HG03565 (cell line): ENCODE measurements at regions not wholly inside any gene's neighbourhood (a gene's known extent, or its start where the extent isn't known, plus 50 kb on each side); places are given as distances from the start of the nearest gene placed in this dataset.
"Not testable (repeated sequence)": the region's sequence is repeated elsewhere in the genome, so short reads cannot be mapped to it uniquely, and the experiment has no call there.

ENCODE experiments used
- ATAC-seq: cut with Tn5 transposase; IDR thresholded peaks from one replicate; pipeline ENCODE4 v1.9.1; 2021; ENCODE audit warnings: mild to moderate bottlenecking, moderate library complexity; ENCODE audit not compliant: unreplicated experiment

DNA sequence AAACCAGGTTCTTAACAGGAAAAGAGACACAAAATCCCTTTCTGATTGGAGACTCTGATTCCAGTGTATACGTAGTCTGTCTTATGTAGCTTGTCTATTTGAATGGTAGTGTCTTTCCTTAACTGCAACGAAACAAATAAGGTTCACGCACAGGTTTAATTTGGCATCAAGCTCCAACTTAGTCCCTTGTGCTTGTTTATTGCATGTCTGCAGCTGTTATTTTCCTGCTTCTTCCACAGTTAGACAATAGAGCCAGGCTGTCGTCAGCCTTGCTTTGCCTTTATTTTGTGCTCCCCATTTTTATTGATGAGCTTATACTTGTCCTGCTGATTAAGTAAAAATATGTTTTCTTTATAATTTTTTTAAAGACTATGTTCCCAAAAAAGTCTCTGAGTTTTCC, 152.7 kb upstream of the CDIN1 start:
- no peak for ATAC-seq

DNA sequence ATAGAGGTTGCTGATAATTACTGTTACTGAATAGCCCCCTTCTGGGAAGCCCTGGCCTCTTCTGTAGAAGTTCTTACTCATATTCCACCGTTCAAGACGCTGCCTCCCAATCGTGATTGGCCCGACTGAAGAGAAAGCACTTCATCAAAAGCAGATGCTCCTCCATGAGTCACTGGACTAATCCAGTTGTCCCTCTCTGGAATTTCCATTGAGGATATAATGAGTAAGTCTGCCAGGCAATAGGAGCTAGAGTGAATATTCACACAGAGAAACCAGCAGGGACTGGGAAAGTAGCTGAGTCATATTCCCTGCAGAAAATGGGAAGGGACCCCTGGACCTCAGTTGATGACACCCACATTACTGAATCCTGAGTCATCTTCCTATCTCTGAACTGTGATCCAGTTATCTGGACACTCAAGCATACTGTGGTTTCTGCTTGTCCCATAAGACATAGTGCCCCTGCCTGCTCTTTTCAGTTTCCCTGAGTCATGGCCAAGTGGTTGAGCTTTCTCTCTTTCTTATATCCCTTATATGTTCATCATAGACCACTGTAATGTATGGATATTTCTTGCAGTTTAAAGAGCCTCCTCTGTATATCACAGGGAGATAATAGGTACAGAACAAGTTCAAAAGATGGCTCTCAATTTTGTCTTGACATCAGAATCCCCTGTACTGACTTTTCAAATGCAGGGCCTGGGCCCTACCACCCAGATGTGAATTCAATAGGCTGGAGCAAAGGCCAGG, 151.2 kb upstream of the CDIN1 start:
- ATAC-seq: no peak

DNA sequence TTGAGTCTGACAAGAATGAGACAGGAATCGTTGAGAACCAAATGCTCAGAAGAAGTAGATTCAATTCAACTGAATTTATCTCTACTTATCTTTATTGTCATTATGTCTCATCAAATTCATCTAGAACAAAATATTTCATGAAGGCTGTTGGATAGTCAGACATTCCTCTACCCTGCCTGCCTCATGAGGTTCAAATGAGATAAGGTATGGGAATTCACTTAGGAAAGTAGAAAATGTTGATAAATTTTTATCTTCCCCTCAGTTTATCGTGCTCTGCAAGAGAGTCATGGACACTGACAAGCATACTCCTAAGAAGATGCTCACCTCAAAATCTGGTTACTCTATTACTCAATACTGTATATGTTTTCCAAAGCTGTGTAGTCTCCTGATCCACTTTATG, 149.7 kb upstream of the CDIN1 start:
- ATAC-seq: no peak

DNA sequence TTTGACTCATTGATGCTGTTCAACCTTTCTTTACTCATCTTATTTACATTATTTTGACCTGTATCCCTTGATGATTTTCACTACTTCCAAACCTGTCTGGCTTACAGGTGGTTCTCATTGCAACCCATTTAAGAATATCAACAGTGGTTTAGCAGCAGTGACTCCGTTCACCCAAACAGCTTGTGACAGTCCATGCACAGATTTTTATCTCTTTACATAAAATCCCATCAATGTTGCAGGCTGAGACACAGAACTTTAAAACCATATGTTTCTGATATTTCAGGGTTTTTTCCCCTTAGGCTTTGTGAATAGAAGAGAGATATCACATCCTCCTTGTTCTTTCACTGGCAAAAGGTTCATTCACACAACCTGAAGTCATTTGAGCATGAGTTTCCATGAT, 149.1 kb upstream of the CDIN1 start:
- ATAC-seq: no peak

DNA sequence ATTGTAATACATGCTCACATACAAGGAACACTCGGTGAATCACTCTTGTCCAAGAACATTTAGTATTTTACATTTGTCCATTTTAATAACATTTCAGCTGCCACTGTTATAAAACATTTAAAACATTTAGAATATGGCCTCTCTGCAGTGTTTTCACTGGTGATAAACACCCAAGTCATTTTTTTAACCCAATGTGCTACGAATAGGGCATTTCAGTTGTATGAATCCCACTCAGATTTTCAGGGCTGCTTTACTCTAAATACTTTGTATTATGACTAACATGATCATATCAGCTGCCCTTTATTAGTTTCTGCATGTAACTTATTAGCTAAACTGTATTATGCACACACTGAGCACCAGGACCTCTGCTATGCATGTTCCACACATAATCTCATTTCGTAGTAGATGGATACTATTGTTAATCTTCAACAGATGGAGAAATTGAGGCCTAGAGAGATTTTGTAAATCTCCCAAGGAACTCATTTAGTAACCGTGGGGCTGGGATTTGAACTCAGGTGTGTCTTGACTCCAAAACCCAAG, 148.6 kb upstream of the CDIN1 start:
- no peak for ATAC-seq

DNA sequence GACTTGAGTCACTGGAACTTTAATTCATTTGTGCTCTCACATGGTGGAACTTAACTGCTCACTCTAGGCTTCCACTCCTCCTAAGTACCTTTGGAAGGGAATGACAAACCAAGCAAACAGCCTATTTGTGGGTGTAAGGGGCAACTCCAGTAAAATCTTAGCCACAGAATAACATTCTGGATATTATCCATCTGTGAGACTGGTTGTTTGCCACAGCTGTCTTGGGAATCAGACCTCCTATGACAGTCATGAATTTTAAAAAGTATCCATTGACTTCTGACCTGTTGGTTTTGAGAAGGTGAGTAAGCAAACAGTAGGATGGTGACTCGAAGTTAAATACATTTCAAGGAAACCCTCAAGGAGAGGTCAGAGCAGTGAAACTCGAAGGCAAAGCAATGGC, 147.3 kb upstream of the CDIN1 start:
- no peak for ATAC-seq

DNA sequence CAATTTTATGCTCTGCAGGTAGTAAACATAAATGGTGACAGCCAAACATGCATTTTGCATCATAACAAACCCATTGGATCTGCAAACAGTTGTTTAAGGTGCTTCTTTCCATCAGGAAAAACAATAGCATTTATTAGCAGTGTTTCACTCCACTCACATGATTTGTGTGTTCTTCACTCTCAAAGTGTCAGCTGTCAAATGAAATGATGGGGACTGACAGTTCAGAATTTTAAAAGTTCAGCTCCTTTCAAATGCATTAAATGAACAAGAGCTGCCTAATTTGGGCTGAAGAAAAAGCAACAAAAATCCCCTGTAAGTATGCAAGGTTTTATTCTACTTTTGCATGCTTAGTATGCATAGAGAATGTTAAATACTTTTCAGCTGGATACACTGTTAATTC, 145.2 kb upstream of the CDIN1 start:
- no peak for ATAC-seq

DNA sequence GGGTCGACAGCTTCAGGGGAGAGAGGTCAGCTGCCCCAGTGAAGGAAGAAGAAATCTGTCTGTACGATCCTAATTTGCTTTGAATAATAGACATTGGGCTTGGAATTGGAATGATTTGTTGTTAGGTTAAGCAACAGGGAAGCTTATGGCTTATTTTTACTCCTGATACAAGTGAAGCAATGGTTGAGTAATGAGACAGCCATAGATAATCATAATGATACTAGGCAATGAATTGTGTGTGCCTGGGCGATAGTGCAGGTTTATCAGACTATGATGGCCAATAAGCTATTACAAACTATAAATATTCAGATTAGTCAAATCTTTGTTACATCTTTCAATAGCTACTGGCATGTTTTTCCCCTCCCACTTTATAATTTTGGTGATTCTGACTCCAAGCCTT, 140.9 kb upstream of the CDIN1 start:
- ATAC-seq: no peak

DNA sequence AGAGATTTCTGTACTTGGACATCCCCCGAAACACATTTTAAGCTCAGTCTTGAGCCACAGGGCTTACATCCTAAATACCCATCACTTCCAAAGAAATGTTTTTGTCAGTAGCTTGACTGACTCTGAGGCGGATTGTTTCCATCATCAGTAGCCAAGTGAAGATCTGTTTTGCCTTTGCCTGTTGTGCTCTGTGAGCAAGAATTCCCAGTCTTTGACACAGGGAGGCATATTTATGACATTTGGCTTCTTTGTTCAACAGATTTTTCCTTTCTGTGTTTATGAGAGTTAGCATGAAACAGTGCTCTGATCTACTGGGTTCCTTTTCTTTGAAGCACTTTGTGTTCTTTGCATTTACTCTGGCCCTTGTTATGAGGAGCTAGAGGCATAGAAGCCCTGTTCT, 132.1 kb upstream of the CDIN1 start:
- no peak for ATAC-seq

DNA sequence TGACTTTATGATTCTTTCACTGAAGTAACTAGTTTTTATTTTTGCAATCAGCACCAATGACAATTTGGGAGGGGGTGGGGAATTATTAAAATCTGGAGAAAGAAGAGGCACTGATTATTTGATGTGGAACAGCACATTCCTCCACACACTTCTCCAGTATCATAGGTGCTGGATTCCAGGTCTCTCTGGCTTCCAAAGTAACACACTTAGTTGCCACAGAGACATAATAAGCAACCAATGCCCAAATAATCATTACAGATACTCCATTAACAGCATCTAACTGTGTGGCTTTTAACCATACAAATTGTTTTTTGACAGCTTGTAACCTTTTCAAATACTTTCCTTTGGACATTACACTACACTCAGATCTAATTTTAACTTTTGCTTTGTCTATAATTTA, 131.0 kb upstream of the CDIN1 start:
- no peak for ATAC-seq

DNA sequence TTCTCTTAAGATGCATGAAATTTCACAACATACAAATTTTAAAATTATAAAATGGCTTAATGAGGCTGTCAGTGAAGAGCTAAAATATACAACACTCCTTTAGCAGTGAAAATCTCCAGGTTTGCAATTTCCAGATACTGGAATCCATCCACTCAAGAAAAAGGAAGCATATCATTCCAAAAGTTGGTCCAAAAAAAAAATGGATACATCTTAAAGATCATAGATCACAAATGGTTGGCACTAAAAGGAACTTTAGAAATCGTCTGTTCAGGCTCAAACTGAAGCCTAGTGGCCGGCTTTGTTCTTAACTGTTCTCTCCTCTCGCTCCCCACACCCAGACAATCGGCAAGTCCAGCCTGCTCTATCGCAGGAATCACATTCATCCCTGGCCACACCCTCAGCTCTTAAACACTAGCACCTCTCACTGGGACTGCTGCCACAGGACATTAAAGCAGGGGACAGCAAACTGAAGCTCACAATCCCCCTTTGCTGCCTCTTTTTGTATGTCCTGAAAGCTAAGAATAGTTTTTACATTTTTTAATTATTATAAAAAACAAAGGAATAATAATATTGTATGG, 130.3 kb upstream of the CDIN1 start:
- ATAC-seq: no peak

DNA sequence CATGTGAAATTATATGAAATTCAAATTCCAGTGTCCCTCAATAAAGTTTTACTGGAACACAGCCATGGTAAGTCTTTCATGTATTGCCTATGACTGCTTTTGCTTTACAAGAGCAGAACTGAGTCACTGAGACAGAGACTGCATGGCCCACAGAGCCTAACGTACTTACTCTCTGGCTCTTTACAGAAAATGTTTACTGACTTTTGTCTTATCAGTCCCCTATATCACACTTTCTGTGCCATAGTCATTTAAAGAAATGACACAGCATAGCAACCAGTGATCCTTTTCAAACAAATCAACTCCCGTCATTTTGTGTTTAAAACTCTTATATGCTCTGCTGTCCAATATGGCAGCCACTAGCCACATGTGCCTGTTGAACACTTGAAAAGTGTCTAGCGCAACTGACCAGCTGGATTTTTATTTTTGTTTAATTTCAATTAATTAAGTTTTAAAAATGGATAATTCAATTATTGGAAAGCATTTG, 129.7 kb upstream of the CDIN1 start:
- ATAC-seq: no peak

DNA sequence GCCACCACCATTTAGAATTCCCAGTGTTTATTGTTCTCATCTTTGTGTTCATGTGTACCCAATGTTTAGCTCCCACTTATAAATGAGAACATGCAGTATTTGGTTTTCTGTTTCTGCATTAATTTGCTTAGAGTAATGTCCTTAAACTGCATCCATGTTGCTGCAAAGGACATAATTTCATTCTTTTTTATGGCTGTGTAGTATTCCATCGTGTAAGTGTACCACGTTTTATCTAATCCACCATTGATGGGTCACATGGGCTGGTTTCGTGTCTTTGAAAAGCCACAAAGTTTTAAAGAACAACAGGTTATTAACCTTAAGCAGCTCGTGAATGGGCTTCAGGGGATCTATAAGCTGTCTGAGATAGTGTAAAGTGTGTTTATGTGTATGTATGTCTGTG, 125.2 kb upstream of the CDIN1 start:
- not testable (repeated sequence) for ATAC-seq

DNA sequence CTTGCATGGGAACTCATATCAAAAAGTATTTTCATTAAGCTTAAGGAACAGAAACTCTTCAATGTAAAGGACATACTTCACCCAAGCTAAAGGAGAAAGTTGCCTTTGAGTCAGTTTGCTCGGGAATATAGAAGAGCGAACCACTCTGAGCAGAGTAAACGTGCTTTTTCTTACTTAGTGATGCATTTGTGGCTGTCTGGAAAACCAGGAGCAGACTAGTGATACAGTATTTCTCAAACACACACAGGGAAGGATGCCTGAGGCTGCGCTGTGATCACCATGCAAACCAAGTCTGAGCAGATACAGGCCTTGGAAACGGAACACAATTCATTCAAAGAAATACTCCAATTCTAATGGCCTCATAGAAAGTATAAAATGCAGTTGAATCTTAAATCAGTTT, 121.0 kb upstream of the CDIN1 start:
- ATAC-seq: no peak

DNA sequence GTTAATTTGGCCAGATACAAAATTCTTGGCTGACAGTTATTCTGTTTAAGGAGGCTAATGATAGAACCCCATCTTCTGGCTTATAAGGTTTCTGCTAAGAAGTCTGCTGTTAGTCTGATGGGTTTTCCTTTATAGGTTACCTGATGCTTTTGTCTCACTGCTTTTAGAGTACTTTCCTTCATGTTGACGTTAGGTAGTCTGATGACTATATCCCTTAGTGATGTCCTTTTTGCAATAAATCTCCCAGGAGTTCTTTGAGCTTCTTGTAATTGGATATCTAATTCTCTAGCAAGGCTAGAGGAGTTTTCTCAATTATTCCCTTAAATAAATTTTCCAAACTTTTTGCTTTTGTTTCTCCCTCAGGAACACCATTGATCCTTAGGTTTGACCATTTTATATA, 114.1 kb upstream of the CDIN1 start:
- no peak for ATAC-seq

DNA sequence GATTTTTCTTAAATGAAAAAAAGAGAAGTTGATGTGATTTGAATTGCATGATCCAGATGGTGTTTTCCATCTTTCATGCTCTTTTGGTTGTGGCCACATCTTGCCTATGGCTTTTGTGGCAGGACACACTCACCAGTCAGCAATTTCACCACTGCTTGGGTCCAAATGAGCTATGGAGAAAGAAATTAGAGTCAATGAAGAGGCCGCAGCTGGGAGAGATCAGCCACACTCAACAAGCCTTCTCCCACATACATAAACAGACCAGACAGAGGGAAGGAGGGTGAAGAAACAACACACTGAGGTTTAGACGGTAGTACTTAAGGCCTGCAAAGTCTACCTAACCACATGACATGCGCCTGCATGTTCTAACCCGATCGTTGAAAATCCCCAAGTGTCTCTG, 110.7 kb upstream of the CDIN1 start:
- no peak for ATAC-seq

DNA sequence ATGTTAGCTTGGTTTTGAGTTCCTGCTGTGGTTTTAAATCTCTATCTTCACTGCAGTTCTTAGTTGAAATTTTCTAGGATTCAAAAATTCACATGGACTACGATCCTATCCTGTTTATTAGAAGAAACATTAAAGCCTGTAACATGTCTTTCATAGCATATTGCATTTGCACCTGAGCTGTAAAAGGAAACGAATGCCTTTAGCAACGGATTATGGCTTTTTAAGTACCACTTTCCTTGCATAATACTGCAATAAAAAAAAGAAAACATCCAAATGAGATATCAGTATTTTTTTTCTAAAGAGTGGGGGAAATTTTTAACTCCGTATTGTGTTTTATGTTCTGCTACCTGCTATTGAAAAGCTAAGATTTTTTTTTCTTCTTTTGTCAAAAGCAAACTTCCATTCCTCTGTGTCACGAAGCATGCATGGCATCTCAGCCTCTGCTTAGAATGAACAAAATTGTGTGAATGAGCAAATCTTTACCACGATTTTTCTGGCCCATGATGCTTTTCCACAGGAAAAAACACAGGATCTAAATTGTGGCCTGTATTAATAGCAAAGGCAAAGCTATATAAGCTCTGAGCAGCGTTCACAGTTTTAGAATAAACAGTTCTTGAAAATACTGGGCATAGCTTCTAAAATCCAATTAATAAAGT, 110.0 kb upstream of the CDIN1 start:
- no peak for ATAC-seq

DNA sequence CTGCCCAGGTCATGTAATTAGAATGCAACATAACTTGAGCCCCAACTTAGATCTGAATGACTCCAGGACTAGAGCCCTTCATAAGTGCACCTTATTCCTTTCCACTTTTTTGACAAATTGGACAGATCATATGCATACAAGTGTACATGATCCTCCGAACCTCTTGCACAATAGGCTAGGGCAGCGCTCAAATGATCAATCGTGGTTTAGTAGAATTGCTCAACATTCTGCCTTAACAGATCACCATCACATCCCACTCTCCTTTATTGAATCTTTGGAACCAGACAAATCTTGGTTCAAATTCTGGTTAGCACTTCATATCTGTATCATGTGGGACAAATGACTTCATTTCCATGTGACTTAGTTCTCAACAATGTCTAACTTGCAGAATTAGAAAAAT, 106.8 kb upstream of the CDIN1 start:
- no peak for ATAC-seq

DNA sequence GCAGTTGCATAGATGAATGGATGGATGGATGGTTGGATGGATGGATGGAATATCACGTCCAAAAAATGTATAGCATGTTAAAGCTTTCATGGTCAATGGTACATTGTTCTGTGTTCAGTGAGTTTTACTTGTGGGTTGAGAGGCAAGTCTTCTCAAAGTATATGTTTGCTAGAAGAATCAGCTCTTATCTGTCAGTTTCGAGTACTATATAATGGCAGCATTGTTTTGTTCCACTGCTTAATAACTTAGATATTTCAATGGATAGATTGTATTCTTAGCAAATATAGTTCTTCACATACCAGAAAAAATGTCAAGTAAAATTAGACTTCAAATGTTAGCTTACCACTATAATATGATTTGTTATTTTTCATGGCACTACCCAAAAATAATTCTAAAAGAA, 100.9 kb upstream of the CDIN1 start:
- no peak for ATAC-seq

DNA sequence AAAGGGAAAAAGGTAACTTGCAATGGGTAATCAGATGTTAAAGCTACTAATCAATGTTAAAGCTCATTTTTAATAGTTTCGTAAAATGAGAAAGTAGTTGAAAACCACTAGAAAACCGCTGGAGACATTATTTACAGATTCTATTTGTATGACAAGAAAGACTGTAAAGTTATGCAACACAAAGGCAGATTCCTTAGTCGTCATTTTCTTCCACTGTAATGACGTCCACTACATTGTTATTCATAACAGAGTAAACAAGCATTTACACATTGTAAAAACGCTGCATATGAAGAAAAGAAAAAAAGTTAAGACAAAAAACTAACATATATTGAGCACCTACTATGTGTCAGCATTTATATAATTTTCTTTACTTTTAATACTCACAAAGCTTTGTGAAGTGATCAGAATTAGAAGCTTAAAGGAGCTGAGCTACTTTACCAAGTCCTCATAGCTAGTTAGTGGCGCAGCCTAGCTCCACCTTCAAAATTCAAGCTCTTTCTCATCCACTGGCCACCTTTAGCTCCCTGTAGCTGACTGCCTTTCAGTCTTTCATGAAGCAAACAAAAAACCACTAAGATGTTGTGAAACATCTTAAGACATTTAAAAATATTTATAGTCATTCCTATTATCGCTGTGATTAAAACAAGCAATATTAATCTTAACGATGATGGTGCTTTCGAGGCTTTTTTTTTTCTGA, 100.1 kb upstream of the CDIN1 start:
- no peak for ATAC-seq

DNA sequence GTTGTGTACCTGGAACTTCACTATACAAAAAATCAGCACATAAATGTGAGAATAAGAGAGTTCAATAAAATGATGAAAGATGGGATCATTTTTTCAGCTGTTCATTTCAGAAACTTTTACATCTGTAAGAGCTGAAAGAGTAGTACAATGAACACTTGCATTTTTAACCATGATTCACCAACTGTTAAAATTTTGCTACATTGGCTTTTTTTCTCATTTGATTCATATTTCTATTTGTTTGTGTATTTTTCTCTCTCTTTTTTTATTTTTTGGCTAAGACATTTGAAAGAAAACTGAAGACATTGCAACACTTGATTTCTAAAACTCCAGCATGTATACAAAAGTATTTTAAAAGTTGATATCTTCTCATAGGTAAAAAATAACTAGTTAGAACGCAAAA, 98.3 kb upstream of the CDIN1 start:
- no peak for ATAC-seq

DNA sequence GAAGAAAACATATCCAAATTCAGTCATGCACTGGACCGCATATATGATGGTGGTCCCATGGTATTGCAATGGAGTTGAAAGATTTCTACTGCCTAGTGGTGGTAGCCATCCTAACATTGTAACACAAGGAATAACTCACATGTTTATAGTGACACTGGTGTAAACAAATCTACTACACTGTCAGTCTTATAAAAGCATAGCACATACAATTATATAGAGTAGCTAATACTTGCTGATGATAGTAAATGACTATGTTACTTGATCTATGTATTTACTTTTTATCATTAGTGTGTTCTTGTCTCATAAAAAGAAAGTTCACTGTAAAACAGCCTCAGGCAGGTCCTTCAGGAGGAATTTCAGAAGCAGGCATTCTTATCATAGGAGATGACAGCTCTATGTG, 96.0 kb upstream of the CDIN1 start:
- ATAC-seq: no peak
